ENCODE measurements at regions not wholly inside any gene's neighbourhood (a gene's known extent, or its start where the extent isn't known, plus 50 kb on each side); places are given as distances from the start of the nearest gene placed in this dataset.

DNA sequence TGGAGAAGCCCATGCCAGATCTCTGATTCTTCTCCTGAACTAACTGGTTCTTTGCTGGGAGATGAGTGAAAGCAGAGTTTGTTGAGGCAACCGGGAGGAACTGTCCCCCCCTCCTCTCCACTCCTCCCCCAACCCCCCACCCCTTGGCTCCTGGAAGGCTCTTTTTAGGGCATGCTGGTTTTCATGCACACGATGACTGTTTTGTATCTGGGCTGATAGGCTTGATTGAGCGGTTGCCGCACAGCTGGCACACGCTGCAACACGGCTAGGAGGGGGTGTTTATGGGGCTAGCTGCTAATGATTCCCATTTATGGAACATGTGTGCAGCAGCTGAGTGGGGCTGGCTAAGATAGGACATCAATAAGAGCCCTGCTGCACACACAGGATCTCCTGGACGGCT, 137.2 kb downstream of the SMIM20 start:
- TF ChIP-seq, protein P1, sequence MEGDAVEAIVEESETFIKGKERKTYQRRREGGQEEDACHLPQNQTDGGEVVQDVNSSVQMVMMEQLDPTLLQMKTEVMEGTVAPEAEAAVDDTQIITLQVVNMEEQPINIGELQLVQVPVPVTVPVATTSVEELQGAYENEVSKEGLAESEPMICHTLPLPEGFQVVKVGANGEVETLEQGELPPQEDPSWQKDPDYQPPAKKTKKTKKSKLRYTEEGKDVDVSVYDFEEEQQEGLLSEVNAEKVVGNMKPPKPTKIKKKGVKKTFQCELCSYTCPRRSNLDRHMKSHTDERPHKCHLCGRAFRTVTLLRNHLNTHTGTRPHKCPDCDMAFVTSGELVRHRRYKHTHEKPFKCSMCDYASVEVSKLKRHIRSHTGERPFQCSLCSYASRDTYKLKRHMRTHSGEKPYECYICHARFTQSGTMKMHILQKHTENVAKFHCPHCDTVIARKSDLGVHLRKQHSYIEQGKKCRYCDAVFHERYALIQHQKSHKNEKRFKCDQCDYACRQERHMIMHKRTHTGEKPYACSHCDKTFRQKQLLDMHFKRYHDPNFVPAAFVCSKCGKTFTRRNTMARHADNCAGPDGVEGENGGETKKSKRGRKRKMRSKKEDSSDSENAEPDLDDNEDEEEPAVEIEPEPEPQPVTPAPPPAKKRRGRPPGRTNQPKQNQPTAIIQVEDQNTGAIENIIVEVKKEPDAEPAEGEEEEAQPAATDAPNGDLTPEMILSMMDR (IDR thresholded peaks at IDR 0.05) = no peak
- TF ChIP-seq EZH2 (IDR thresholded peaks at IDR 0.05; ENCODE audit: borderline replicate concordance, insufficient read depth, low read depth, low read length, poor library complexity, severe bottlenecking) = no peak
